ELF-1 (cell line): ENCODE measurements at regions not wholly inside any gene's neighbourhood (a gene's known extent, or its start where the extent isn't known, plus 50 kb on each side); places are given as distances from the start of the nearest gene placed in this dataset.

Experiments
- DNase-seq: peaks from one replicate; pipeline ENCODE4 v3.0.0-alpha.2; 2016; ENCODE audit warnings: low read depth, low spot score

DNA sequence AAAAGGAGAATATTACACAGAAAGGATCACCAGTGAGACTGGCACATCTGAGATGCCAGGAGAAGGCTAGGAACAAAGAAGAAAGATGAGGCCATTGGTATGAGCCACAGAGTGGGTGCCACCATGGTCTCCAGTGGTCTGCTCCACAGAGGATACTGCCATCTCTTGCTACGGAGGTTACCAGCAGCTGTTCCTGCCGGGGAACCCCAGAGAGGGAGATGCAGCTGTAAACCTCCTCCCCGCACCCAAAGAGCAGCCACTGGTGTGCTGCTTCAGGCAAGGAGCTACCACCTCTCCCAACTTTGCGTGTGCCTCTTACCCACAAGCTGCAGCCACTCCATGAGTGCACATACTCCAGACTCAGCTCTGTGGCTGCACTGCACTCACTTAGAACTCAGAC, 201.5 kb upstream of the RTL1 start:
- no peak for DNase-seq

DNA sequence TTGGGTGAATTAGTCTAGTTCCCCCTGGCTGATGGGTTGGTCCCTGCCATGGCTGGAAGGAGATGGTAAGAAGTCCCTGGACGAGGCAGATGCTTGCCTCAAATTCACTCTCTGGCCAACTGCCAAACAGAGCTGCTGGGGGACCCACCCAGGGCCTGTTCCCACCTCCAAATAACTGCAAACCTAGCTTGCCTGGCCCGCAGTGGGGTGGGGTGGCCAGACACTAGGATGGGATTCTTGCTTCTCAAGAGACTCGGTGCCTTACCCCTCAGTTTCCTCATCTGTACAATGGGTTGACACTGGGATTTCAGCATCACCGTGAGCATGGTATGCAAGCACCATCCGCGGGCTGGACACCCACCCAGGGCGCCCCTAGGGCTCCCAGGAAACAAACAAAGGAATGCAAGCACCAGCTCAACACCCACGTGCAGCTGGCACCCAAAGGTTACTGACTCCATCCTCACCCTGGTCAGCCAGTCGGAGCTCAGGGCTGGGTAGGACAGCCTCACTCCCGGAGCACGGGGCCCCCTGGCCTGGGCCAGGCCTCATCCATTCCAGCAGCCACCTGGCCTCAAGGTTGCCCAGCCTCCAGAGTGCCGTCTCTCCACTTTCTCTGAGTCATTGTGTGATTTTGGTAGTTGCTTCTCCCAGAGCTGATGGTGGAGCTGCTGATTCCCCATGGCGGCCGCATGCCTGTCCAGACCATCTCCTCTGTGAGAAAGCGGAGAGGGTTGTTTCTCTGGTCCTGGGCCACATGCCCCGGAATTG, 205.2 kb upstream of the RTL1 start:
- no peak for DNase-seq

DNA sequence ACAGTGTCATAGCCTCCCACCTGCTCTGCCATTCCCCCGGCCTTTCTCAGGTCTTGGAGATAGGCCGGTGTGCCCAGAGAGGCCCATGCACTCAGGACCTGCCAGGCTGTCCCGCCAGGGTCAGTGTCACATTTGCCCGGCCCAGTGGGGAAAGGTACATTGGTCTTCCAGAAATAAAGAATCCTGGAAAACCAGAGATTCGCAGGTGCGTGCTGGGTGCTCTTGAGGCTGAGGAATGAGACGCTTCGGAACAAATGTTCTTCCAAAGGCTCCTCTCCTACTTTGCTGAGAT, 205.8 kb upstream of the RTL1 start:
- DNase-seq, result no peak

DNA sequence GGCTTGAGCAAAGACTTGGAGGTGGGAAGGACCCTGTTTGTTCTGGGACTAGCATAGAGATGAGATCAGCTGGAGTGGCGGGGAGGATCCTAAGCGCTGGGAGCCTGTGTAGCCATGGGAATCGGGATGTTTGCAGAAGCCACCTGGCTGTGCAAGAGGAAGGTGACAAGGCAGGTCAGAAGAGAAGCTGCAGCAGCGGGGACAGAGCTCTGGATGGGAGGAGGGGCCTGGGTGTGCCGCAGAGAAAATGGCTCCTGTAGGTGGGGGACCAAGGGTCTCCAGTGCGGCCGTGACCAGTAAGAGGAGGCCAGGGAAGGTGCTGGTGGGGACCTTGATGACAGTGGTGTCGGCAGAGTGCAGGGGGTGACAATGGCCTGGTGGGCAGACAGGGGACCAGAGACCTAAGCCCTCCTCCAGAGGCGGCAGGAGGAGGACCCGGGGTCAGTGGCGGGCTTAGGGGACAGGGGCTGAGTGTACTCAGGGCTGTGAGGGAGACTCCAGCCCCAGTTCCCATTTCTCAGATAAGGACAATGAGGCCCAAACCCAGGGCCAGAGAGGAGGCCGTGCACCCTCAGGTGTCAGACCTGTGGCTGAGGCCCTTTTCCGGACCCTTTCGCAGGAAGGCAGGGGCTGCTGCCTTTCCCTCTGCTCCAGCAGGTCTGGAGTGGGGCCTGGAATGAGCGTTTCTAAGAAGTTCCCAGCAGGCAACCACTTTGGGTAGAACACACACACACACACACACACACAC, 206.6 kb upstream of the RTL1 start:
- DNase-seq, result no peak

DNA sequence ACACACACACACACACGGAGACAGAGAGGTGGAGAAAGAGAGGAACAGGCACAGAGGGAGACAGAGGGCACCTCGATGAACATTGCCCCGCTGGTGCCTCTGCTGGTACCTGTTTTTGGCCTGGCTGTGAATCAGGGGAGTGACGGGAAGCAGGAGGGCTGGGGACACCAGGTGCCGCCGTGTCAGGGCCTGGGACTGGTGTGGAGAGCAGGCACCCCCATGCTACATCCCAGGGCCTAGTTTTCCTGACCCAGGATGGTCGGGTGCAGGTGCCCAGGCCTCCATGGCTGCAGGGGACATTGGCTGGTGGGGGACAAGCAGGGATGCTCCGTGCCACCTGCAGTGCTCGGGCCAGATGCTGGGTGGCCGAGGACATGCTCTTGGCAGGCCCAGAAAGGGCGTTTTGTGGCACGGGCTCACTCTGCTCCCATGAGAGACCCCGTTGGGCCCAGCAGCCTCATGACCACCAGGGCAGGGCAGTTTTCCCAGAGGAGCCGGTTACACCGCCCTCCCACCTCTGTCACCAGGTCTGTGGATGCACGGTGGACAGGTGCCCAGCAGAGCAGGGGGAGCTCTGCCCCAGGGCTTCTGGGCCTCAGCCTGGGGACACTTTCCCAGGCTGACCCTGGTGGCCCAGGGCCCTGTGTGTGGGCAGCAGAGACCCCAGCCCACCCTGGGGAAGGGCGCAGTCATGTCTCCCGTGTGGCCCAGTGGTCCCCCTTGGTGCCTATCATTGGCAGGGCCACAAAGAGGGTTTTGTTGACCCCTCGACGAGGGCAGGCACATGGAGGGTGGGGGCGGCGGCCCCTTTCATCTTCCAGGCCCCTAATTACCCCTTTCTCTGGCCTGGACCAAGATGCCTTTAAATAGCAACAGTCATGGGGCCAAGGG, 207.5 kb upstream of the RTL1 start:
- no peak for DNase-seq

DNA sequence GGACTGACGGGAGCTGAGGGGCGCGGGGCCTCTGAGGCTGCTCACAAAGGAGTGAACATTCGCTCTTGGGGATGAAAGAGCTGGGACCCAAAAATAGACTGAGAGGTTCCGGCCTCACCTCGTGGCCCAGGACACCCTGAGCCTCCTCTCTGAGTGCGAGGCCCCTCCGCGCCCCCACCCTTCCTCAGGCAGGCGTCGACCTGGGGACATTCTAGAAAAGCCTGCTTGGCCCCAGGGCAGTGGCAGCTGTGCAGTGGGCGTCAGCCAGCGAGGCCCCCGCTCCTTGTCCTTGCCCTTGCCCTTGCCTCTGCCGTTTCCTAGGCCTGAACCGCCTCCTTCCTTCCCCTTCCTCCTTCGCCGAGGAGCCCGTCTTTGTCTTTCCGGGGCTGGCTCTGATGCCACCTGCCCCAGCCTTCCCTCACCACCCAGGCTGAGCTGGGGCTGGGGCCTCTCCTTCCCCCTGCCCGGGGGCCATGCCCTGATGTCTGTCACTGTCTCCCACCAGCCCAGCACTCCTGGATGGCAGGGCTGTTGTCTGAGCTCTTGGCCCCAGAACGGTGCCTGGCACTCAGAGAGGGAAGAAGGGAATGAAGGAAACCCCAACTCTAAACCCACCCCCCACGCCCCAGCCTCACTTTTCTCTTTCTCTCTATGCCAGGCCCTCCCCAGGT, 208.2 kb upstream of the RTL1 start:
- no peak for DNase-seq

DNA sequence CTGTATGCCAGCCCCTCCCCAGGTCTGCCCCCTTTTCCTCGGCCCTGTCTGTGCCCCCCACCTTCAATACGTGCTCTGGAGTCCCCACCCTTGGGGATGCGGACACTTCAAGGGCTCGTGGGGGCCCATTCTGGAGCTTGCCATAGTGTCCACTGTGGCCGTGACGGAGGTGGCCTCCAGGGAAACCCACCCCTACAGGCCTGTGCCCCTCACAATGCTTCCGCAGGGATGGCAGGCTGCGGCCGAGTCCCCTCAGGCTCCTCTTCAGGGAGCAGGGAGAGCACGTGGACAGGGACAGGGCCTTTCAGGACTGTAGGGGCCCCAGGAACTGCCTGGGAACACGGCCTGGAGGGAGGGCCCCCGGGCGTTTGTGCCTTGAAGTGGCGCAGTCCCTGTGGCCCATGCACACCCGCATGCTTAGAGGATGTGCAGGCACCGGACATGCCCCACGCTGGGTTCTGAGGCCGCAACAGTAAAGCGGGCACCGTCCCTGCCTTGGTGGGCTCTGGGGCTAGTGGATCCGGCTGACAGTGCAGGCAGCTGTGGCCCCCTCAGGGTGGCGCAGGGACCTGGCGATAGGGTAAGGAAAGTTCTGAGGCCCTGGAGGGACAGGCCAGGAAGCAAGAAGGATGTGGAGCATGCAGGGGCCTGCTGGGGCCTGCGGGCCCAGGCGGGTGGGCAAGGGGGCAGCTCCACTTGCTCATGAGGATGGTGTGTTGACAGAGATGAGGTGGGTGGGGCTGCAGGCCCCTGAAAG, 209.0 kb upstream of the RTL1 start:
- DNase-seq, result no peak

DNA sequence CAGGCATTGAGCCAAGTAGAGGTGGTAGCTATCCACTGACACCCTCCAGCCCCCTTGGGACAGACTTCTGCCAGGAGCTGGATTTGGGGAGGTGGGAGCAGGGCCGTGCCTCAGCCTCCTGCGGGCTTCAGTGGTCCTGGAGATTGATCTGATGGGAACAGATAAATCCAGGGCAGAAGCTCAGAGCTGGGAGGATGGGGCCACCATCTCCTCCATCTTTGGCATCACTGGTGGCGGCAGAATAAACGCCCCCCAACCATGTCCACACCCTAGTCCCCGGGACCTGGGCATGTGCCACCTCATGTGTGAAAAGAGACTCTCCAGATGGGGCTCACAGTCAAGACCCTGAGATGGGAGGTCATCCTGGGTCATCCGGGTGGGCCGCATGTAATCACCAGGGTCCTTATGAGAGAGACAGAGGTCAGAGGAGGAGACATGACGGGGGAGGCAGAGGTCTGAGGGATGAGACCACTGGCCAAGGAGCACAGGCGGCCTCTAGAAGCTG, 209.6 kb upstream of the RTL1 start:
- DNase-seq, result no peak

DNA sequence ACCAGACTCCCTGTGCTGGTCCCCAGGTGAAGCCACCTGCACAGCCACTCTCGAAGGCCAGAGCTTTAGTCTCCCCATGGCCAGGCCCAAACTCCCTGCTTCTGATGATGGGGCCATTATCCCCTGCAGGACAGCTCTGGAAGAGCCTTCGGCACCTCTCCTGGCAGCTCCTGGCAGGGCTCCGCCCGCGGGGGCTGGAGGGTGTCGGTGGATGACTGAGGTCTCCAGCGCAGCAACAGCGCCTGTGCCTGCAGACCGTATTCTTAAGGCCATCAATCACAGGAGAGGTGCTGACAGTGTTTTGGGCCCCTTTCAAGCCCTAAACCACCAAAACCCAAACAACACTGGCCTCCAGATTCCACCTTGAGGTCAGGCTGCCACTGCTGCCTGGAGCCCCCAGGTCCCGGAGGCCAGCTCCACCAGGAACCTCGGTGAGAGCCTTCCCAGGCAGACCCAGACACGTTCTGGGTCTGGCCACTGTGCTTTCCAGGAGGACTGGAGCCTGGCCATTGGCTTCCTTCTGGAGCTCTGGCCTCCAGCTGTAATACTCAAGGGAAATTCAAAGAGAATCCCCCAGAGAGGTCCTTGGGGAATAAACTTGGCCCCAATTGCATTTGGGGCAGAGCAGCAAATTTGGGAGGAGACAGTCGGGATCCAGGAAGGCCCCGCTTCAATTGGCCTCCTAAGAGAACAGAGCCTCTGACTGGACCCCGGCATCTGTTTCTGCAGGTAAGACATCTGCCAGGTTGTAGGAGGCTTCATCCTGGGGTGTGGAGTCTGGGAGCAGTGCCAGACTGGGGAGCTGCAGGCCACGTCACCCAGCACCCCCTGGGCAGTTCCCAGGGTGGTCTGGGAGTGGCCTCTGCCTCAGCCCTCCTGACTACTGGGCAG, 210.6 kb upstream of the RTL1 start:
- peak; percentile 25 for DNase-seq

DNA sequence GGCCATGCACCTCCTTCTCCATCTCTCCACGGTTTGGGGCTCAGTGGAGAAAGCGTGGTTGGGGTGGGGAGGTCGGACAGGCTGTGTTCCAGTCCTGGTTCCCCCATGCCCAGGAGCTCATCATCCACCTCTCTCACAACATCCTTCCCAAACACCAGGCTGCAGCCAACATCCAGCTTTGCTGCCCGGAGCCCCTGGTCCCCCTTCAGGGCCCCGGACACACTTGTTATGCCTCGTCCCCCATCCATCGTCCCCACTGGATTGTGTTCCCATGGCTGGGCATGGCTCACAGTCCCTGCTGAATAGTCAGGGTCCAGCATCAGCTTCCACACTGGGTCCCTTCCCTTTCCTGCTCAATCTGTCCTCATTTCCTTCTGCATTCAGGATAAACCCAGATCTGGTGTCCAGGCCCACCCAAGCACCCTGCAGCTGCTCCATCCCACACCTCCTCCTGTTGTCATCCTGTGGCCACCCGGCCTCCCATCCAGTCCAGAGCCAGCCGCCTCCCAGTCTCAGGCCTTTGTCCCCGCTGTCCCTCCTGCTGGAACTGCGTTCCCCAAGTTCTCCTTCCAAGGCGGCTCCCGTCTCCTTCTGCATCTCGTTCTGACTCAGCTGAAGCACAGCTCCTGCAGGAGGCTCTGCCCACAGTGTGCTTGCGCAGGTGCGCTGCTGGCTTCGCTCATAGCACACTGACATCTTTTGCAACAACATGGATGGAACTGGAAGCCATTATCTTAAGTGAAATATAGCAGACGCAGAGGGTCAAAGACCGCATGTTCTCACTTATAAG, 211.4 kb upstream of the RTL1 start:
- no peak for DNase-seq

DNA sequence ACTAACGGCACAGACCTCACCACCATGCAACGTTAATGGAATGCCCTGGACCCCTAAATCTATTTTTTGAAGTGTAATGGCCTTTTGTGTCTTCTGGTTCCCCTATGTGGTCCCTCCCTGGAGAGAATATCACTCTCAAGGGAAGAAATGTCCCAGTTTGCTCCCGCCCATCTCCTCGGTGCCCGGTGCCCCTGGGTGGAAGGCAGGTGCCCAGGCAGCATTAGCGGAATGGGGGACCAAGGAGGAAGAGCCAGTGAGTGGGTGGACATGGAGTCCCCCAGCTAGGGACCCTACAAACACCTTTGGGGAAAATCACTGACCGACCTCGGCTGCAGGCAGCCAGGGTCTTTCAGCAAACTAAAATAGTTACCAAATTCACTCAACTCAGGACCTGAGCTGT, 212.1 kb upstream of the RTL1 start:
- DNase-seq, result no peak

DNA sequence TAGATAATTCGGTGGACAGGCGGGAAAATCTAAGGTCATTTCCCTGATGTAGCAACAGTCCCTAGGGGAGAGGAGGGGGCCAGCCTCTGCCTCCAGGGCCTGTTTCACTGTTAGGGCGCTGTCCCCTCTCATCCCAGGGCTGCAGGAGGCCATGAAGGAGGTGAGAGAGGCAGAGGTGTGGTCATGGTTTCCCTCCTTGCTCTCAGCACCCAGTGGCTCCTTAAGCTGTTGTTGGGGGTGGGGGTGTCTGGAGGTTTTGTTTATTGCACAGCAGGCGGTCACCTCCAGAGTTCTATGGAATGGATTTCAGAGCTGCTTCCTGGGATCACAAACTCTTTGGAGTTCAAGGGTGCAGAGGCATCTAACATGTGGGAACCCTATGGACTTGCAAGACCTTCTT, 212.5 kb upstream of the RTL1 start:
- peak; percentile 41 for DNase-seq

DNA sequence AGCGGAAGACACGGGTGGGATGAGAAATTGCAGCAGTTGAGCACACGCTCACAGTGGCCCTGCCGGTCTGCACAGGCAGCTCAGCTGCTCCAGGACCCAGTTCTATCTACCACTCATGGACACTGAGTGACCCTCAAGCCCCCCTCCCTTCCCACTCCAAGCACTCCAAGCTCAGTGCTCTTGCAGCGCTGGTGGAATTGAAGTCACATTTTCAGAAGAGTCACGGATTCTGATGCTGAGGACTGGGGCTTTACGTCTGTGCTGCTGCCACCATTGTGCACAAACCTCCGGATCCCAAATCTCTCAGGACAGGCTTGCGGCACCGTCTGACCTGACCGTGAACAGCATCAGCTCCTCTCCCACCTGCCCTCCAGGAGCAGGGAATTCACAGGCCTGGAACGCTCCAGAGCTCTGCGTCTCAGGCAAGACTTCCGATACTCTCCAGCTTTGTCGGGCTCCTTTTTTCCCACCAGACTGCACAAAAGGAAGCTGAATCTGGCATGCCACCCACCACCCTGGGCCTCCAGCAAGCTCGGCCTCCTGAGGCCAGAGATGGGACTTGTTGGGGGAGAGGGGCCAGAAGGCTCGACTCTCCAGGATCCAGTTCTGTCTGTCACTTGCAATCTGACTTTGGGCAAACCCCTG, 213.1 kb upstream of the RTL1 start:
- DNase-seq, result no peak

DNA sequence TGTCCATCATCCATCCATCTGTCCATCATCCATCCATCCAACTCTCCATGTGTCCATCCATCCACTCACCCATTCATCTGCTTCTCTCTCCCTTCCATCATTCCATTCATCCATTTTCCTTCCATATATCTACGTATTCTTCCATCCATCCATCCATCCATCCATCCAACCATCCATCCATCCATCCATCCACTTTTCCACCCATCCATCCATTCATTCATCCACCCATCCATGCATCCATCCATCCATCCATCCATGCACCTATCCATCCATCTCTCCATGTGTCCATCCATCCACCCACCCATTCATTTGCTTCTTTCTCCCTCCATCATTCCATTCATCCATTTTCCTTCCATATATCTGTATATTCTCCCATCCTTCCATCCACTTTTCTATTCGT, 214.0 kb upstream of the RTL1 start:
- no peak for DNase-seq

DNA sequence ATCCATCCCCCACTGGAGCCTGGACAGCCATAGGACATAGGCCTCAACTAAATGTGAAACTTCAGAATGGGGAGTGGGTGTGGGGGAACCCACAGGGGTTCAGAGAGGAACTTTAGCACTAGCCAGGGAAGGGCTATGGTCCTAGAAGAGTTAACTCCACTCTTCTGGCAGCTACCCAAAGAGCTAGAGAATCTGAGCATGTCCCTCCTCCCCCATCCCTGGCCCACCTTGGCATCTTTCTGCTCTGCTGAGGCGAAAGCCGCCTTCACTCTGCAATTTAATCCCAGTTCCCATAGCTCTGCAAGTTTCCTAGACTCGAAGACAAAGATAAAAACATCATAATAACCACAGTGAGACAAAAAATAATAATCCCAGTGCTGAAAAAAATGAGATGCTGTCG, 214.7 kb upstream of the RTL1 start:
- DNase-seq, result no peak

DNA sequence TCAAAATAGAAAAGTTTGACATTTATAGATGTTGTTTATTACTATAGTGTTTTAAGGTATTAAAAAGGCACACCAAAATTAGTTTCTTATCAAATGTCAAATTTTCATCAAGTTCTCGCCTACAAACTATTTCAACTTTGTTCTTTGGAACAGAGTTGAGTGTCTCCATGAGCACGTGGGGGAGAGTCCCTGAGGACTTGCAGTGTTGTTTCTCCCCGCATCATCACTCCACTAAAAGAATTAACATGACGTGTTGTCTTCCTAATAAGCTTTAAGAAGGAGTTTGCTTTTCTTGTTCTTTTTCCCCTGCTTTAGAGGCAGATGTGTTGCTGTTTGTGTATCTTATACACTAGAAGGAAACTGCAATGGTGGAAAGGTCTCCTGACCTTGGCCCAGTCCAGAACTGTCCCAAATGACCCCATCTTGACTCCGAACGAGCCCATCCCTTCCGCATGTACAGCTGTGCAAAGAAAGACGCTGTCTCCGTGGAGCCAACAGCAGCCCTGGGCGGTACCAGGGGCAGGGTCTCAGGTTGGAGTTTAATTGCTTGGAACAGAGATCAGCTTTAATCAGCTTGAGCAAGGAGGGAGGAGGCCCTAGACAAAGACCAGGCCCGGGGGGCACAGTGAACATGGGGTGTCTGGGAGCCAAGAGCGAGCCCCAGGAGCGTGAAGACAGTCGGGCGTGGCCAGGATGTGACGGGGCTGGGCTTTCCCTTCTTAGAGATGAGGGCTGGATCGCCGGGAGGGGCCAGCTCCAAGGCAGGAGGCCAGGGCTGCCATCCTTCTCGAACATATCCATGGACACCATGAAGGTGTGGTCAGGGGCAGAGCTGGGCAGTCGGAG, 215.4 kb upstream of the RTL1 start:
- no peak for DNase-seq

DNA sequence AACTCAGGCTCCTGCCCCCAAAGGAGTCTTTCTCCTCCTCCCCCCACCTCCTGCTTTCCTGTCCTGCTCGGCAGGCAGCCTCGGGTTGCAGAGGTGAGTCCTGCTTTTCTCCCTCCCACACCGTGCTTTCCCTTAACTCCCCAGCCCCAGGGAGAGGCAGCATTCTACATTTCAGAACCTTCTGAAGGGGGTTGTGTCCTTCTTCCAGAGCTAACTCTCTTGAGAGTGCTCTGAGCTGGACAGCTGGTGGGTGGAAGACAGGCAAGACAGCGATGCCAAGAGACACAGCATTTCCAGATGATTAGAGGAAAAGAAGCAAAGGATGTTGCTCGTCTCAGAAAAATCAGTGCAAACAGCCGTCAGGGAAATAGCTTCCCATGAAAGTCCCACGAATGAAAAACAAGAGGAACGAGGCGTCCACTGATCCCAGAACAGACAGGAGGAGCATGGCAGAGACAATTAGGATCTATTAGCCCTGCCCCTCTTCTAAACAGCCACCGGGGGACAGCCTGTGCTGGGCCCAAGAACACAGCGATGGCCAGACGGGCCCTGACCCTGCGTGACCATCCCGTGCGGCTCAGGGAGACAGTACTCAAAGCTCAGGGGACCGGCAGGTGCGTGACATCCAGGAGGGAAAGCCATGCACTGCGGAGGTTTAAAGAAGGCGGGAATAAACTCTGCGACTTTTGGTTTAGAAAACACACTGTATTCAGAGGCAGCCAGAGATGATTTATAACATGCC, 216.5 kb upstream of the RTL1 start:
- no peak for DNase-seq
